Femur (tissue), 1 donor: ENCODE measurements at regions not wholly inside any gene's neighbourhood (a gene's known extent, or its start where the extent isn't known, plus 50 kb on each side); places are given as distances from the start of the nearest gene placed in this dataset.
"Not testable (repeated sequence)": the region's sequence is repeated elsewhere in the genome, so short reads cannot be mapped to it uniquely, and the experiment has no call there.

Experiments
- DNase-seq: peaks from one replicate; pipeline ENCODE4 v3.0.0-alpha.2; 2017

DNA sequence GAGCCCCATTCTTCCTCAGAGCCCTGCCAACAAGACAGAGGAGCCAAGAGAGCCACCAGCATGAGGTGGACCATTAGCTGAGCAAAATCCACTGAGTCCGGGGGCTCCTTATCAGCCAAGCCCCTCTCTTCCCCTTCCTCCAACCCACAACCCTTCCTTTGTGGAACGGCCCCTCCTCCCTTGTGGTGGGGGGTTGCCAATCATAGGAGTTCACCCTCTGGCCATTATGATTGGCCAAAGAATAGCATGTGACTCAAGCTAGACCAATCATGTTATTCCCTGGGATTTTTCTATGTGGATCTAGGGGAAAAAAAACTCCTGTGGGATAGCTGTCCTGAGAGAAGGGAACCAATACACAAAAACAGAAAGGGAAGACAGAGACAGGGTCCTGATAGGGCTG, 120.5 kb downstream of the C16orf95 start:
- DNase-seq, result no peak

DNA sequence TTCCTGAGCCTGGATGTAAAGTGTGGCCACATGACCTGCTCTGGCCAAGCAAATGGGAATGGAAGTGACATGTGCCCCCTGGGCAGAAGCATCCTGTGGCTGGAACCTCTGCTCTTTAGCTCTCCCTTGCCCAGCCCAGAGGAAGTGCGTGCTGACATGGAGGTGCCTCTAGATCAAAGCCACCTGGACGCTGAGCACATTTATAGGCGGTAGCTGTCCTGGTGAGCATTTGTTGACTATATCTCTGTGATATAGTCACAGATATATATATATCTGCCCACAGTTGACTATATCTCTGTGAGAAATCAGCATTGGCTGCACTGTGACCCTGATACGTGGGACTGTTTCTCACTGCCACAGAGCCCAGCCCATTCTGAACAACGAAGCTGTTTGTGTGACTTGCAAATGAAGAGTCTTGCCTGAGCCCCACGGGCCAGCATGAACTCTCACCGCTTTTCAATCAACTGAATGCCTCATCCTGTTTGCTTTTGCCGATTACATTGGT, 118.8 kb downstream of the C16orf95 start:
- DNase-seq, result no peak

- DNase-seq, result no peak
Observed at GRCh38 chr16:87198881-87199280, 118.3 kb downstream of the C16orf95 start.

DNA sequence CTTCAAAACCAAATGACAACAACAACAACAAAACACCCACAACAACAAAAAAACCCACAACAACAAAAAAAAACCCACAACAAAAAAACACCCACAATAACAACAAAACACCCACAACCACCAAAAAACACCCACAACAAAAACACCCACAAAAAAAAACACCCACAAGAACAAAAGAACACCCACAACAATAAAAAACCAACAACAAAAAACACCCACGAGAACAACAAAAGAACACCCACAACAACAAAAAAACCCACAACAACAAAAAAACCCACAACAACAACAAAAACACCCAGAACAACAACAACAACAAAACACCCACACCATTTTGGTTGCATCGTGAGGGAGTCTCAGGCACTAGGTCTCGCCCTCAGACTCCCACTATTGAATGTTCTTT, 117.8 kb downstream of the C16orf95 start:
- no peak for DNase-seq

- no peak for DNase-seq
Observed at GRCh38 chr16:87199901-87200300, 117.3 kb downstream of the C16orf95 start.

DNA sequence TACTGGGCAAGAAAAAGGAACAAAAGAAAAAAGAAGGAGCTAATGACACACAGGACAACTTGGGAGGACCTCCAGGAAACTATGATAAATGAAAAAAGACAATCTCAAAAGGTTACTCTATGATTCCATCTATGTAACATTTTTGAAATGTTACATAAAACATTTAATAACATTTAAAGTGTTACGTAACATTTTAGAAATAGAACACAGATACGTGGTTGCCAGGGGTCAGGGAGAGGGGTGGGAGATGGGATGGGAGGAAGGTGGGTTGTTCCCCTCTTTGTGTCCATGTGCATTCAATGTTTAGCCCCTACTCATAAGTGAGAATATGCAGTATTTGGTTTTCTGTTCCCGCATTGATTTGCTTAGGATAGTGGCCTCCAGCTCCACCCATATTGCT, 116.6 kb downstream of the C16orf95 start:
- DNase-seq, result no peak

GRCh38 chr16:87201052-87201451, 116.1 kb downstream of the C16orf95 start:
- DNase-seq, result peak; percentile 79

DNA sequence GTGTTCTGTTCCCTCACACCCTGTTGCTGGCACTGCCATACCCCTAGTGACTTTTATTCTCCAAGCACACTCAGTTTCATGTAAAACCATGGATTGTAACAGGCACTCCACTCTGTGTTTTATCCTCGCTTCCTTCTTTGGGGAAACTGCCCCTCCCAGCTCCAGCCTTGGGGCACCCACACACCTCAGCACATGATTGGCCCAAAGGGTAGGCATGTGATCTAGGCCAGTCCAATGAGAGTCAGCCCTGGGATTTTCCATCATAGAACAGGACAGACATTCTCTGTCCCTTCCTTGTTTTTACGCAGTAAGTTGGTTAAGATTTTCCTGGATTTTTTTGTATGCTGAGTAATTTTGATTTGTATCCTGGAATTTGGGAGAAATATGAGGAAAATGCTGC, 115.4 kb downstream of the C16orf95 start:
- DNase-seq, result no peak

DNA sequence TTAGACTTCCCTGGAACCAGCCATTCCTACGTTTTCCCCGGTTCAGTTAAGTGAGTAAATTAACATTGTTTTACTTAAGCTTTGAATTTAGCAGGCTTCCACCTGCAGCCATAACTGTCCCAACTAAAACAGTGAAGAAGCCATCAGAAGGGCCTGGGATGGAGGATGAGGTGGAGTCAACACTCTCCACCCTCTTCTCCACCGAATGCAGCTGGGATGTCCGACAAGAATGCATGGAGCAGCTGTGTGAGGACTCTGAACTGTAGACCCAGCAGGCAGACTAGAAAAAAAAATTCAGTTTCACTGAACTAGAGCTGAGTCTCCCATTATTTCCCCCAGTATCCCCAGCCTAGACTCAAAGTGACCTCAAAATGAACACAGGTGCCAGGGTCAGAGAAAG, 114.8 kb downstream of the C16orf95 start:
- DNase-seq, result no peak

DNA sequence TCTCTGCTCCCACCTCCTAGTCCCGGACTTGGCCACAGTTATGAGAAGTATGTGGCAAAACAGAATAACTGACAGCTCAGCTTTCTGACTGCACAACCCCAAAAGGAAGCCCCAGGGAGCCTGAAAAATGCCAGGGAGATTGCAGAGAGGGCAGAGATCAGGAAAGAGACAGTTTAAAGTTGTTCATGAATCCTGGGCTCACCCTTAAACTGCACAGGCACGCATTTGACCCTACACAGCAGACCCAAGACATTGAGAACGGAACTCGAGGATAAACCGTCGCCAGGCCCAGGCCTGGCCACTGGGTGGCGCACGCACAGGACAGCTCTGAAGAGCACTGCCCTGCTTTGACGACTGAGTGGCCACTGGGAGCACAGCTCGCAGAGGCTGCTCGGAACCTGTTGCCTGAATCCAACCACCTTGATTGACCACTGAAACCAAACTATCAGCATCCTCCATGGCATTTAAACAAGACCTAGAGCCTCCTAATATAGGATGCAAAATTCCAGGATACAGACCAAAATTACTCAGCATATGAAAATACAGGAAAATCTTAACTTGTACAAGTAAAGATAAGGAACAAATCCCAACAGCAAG, 114.0 kb downstream of the C16orf95 start:
- DNase-seq, result peak; percentile 77

GRCh38 chr16:87206646-87207451, 110.3 kb downstream of the C16orf95 start:
- peak; percentile 37 for DNase-seq

GRCh38 chr16:87207509-87207908, 109.7 kb downstream of the C16orf95 start:
- peak; percentile 73 for DNase-seq

DNA sequence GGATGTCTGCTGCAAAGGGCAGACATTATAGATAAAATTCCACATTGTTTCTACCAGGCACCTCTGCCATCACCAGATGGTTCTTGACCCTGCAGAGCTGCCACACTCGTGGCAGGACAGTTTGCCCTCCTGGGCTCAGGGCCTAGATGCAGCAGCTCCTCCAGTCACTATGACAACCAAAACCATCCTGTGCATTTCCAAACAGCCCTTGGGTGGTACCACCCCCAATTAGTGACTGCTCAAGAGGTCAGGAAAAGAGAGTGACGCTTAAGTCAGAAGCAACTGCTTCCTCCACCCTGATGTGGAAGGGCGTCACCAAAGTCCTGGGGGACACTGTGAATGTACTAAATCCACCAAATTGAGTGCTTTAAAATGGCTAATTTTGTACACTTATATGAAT, 109.2 kb downstream of the C16orf95 start:
- no peak for DNase-seq

GRCh38 chr16:87208968-87209367, 108.2 kb downstream of the C16orf95 start:
- DNase-seq, result not testable (repeated sequence)

- no peak for DNase-seq
Observed at GRCh38 chr16:87209808-87210512, 107.2 kb downstream of the C16orf95 start.

- DNase-seq, result no peak
Observed at GRCh38 chr16:87210894-87211293, 106.3 kb downstream of the C16orf95 start.

GRCh38 chr16:87212026-87212425, 105.2 kb downstream of the C16orf95 start:
- DNase-seq, result no peak

GRCh38 chr16:87213536-87213935, 103.7 kb downstream of the C16orf95 start:
- no peak for DNase-seq

- DNase-seq, result peak; percentile 75
Observed at GRCh38 chr16:87216148-87216840, 100.9 kb downstream of the C16orf95 start.

DNA sequence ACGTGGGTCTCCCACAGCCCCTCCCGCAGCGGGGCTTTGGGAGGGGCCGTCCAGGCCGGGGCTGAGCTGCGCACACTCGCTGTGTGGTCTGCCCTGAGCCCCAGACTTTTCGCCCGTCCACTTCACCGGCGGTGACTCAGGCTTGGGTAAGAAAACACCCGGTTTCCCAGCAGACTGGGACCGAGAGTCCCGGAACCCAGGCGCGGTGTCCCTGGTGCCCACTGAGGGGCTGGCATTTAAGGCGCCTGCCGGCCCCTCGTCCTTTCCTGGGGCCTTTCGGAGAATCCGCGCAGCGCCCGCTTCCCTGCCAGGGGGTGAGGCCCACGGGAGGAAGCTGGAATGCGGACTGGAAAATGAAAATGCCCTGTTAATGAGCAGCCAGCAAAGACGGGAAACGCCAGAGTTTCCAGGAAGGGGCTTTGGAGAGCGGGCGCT, 100.3 kb downstream of the C16orf95 start:
- peak; percentile 76 for DNase-seq

- DNase-seq, result not testable (repeated sequence)
Observed at GRCh38 chr16:87217802-87218201, 99.4 kb downstream of the C16orf95 start.

DNA sequence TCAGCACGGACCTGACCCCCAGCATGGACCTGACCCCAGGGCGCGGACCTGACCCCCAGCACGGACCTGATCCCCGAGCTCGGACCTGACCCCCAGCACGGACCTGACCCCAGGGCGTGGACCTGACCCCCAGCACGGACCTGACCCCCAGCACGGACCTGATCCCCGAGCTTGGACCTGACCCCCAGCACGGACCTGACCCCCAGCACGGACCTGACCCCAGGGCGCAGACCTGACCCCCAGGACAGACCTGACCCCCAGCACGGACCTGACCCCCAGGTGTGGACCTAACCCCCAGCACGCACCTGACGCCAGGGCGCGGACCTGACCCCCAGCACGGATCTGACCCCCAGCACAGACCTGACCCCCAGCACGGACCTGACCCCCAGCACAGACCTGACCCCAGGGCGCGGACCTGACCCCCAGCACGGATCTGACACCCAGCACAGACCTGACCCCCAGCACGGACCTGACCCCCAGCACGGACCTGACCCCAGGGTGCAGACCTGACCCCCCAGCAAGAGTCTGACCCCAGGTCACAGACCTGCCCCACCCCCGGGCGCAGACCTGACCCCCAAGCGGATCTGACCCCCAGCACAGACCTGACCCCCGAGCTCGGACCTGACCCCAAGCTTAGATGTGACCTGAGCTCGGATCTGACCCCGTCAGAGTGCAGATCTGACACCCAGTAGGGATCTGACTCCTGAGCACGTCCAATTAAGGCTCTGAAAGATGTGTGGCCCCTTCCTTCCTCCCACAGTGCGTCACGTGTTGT, 98.7 kb downstream of the C16orf95 start:
- no peak for DNase-seq
